ENCODE measurements at regions not wholly inside any gene's neighbourhood (a gene's known extent, or its start where the extent isn't known, plus 50 kb on each side); places are given as distances from the start of the nearest gene placed in this dataset.

- no peak for TF ChIP-seq CTCF (IDR thresholded peaks at IDR 0.05; ENCODE audit: borderline replicate concordance, extremely low read depth, low read length, poor library complexity, severe bottlenecking)
- no peak for TF ChIP-seq EZH2 (IDR thresholded peaks at IDR 0.05; ENCODE audit: borderline replicate concordance, low read depth, low read length, severe bottlenecking)
These were observed 170.3 kb upstream of the SPRED2 start for GRCh38 chr2:65602603-65603235.
